NB4 (cell line): ENCODE measurements at regions not wholly inside any gene's neighbourhood (a gene's known extent, or its start where the extent isn't known, plus 50 kb on each side); places are given as distances from the start of the nearest gene placed in this dataset.

Experiments
- CTCF ChIP-seq: IDR thresholded peaks from one replicate; pipeline ENCODE4 v1.5.1; 2012; ENCODE audit warnings: low read depth, low read length
- MAX ChIP-seq: IDR thresholded peaks from 2 replicates; pipeline ENCODE4 v1.6.1; 2011; ENCODE audit warnings: low read depth, low read length

GRCh38 chr1:234885601-234886000, 243.0 kb downstream of the TOMM20 start:
- TF ChIP-seq MAX (no peak), CTCF (no peak)
